B cell (primary cell): ENCODE measurements at regions not wholly inside any gene's neighbourhood (a gene's known extent, or its start where the extent isn't known, plus 50 kb on each side); places are given as distances from the start of the nearest gene placed in this dataset.

Experiments used
- ATAC-seq: fragments of 200-7000 bp; cut with Tn5 transposase; one replicate; pipeline ENCODE4 v1.10.0; 2021; ENCODE audit warnings: low read depth, mild to moderate bottlenecking, moderate number of reproducible peaks, moderate library complexity
- CTCF ChIA-PET: fragments of 350-600 bp; sonication (Branson Sonifier 250); formaldehyde crosslinking; loops from one replicate; lab custom pipeline; 2021; ENCODE audit warnings: antibody characterized with exemption, inconsistent platforms; lab: Charles Lee
- POLR2A ChIA-PET: fragments of 350-600 bp; sonication (Branson Sonifier 250); formaldehyde crosslinking; loops from one replicate; lab custom pipeline; 2021; ENCODE audit warnings: antibody characterized with exemption; lab: Charles Lee
- DNase-seq: peaks from one replicate; pipeline ENCODE4 v3.0.0; 2013
- H2AFZ ChIP-seq: 2 replicates; pipeline ENCODE4 v1.6.1; 2012; ENCODE audit warnings: mild to moderate bottlenecking, low read depth, low read length; ENCODE audit not compliant: insufficient read depth, poor library complexity, severe bottlenecking
- H3K27ac ChIP-seq, 2 donors: 1 replicate in 1 of 2; 2 replicates in 1 of 2; pipeline ENCODE4 v1.5.1; 2012 to 2013; ENCODE audit warnings: low read length in 2 of 2, mild to moderate bottlenecking in 2 of 2, moderate library complexity in 1 of 2
- H3K27me3 ChIP-seq, 4 experiments: fragments of 200-600 bp in 1 of 4; sonication (generic) in 1 of 4; replicated peaks in 1 of 4; 1 replicate in 2 of 4; 2 replicates in 2 of 4; pipeline versions ENCODE4 v1.6.1 to v1.7.0; 2013 to 2016; ENCODE audit warnings: low read length in 3 of 4, mild to moderate bottlenecking in 2 of 4, mixed read lengths in 1 of 4, moderate library complexity in 1 of 4; ENCODE audit not compliant: insufficient read depth in 4 of 4, control insufficient read depth in 3 of 4; ENCODE audit errors: control extremely low read depth in 1 of 4
- H3K36me3 ChIP-seq, 2 experiments: replicated peaks in 1 of 2; 1 replicate in 1 of 2; 2 replicates in 1 of 2; pipeline versions ENCODE4 v1.6.1 to v1.7.1; 2013; ENCODE audit warnings: low read length in 1 of 2; ENCODE audit not compliant: insufficient read depth in 2 of 2, control insufficient read depth in 1 of 2; ENCODE audit errors: control extremely low read depth in 1 of 2, extremely low read depth in 1 of 2
- H3K4me1 ChIP-seq, 2 donors: fragments of 200-600 bp in 1 of 2; sonication (generic) in 1 of 2; 1 replicate in 1 of 2; 2 replicates in 1 of 2; pipeline versions ENCODE4 v1.5.1 to v1.6.1; 2013 to 2017; ENCODE audit warnings: low read length in 2 of 2; ENCODE audit not compliant: control insufficient read depth in 2 of 2, insufficient read depth in 2 of 2
- H3K4me2 ChIP-seq: replicated peaks from 2 replicates; pipeline ENCODE3; 2012; ENCODE audit warnings: mild to moderate bottlenecking, low read depth, low read length; ENCODE audit not compliant: poor library complexity, severe bottlenecking
- H3K4me3 ChIP-seq, 5 experiments: fragments of 200-600 bp in 1 of 5; sonication (generic) in 1 of 5; 1 replicate in 3 of 5; 2 replicates in 2 of 5; pipeline versions ENCODE4 v1.5.1 to v1.7.0; 2011 to 2016; ENCODE audit warnings: low read length in 4 of 5, mild to moderate bottlenecking in 4 of 5, low read depth in 2 of 5, control low read depth in 1 of 5, moderate library complexity in 1 of 5; ENCODE audit not compliant: insufficient read depth in 1 of 5; ENCODE audit errors: control extremely low read depth in 1 of 5, extremely low read depth in 1 of 5
- H3K79me2 ChIP-seq: fragments of 200-600 bp; sonication (generic); one replicate; pipeline ENCODE4 v1.6.0; 2016; ENCODE audit warnings: low read length; ENCODE audit not compliant: control insufficient read depth, insufficient read depth
- H3K9ac ChIP-seq: fragments of 200-600 bp; sonication (generic); 2 replicates; pipeline ENCODE4 v1.6.1; 2017; ENCODE audit warnings: mild to moderate bottlenecking, low read length, moderate library complexity
- H3K9me3 ChIP-seq, 3 donors: one replicate each; pipeline versions ENCODE4 v1.6.1 to v1.7.1; 2013; ENCODE audit warnings: low read length in 2 of 3; ENCODE audit not compliant: control insufficient read depth in 2 of 3, insufficient read depth in 1 of 3; ENCODE audit errors: control extremely low read depth in 1 of 3
- H4K20me1 ChIP-seq: 2 replicates; pipeline ENCODE4 v1.6.0; 2012; ENCODE audit warnings: mild to moderate bottlenecking, low read length; ENCODE audit not compliant: insufficient read depth, control insufficient read depth, poor library complexity, severe bottlenecking
- H3K27ac Mint-ChIP-seq: one replicate; pipeline ENCODE4 v1.8.0; 2021; ENCODE audit warnings: mixed read lengths
- H3K27me3 Mint-ChIP-seq: one replicate; pipeline ENCODE4 v1.8.0; 2021; ENCODE audit warnings: mixed read lengths
- H3K4me1 Mint-ChIP-seq: one replicate; pipeline ENCODE4 v1.8.0; 2021; ENCODE audit warnings: mixed read lengths
- H3K4me3 Mint-ChIP-seq: one replicate; pipeline ENCODE4 v1.8.0; 2021; ENCODE audit warnings: mixed read lengths
- H3K9me3 Mint-ChIP-seq: one replicate; pipeline ENCODE4 v1.8.0; 2022; ENCODE audit warnings: mixed read lengths; ENCODE audit not compliant: insufficient read depth
- EZH2 ChIP-seq: IDR thresholded peaks from 2 replicates; pipeline ENCODE4 v1.6.1; 2012; ENCODE audit warnings: borderline replicate concordance, low read depth, mild to moderate bottlenecking, moderate library complexity, low read length; ENCODE audit not compliant: insufficient read depth, poor library complexity, severe bottlenecking
- WGBS: methylation state at CpG from one replicate; pipeline ENCODE4 v1.1.5; 2013; ENCODE audit warnings: missing lambda C conversion rate; ENCODE audit not compliant: insufficient coverage; 5-methylcytosine and 5-hydroxymethylcytosine counted together
- intact Hi-C: fragments of 100-400 bp; cut with micrococcal nuclease; formaldehyde crosslinking; loops from one replicate; pipeline ENCODE4 v1.10.0; 2022
- TF ChIP-seq, protein P1 (sequence below): fragments of 200-600 bp; IDR thresholded peaks from one replicate; pipeline ENCODE4 v1.8.0; 2022; ENCODE audit warnings: antibody characterized with exemption, mild to moderate bottlenecking

GRCh38 chr13:62333466-62333865, 917.8 kb upstream of the PCDH20 start:
- no CpG with 5 or more reads among the region's 15 CpGs for WGBS
- Mint-ChIP-seq H3K27me3 (no peaks in the 10 kb centered on the region), H3K9me3 (no peaks in the 10 kb centered on the region), H3K4me3 (no peak overlapping the region), H3K27ac (no peak overlapping the region), H3K4me1 (no peaks in the 10 kb centered on the region)
- Histone ChIP-seq H3K9me3 (no peaks in the 10 kb centered on the region), H3K4me3 (no peak overlapping the region), H3K4me2 (no peak overlapping the region), H3K9ac (no peak overlapping the region), H3K4me1 (no peaks in the 10 kb centered on the region), H2AFZ (no peak overlapping the region), H3K79me2 (no peaks in the 10 kb centered on the region), H3K36me3 (no peaks in the 10 kb centered on the region), H4K20me1 (no peaks in the 10 kb centered on the region), H3K27me3 (no peaks in the 10 kb centered on the region), H3K27ac (no peak overlapping the region)
- intact Hi-C loops, result no loop called here
- no peak for ATAC-seq
- ChIA-PET POLR2A (no interaction called here), CTCF (no interaction called here)
- DNase-seq, result no peak
- TF ChIP-seq EZH2, result no peak
- TF ChIP-seq, protein P1, sequence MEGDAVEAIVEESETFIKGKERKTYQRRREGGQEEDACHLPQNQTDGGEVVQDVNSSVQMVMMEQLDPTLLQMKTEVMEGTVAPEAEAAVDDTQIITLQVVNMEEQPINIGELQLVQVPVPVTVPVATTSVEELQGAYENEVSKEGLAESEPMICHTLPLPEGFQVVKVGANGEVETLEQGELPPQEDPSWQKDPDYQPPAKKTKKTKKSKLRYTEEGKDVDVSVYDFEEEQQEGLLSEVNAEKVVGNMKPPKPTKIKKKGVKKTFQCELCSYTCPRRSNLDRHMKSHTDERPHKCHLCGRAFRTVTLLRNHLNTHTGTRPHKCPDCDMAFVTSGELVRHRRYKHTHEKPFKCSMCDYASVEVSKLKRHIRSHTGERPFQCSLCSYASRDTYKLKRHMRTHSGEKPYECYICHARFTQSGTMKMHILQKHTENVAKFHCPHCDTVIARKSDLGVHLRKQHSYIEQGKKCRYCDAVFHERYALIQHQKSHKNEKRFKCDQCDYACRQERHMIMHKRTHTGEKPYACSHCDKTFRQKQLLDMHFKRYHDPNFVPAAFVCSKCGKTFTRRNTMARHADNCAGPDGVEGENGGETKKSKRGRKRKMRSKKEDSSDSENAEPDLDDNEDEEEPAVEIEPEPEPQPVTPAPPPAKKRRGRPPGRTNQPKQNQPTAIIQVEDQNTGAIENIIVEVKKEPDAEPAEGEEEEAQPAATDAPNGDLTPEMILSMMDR, result no peak

- Histone ChIP-seq H3K27ac (no peak overlapping the region), H3K9me3 (peaks cover 0 to 1% (median 0%) of the 10 kb centered on the region in 3 donors), H3K27me3 (no peaks in the 10 kb centered on the region), H3K4me1 (no peaks in the 10 kb centered on the region), H4K20me1 (no peaks in the 10 kb centered on the region), H3K79me2 (no peaks in the 10 kb centered on the region), H3K4me2 (no peak overlapping the region), H3K4me3 (no peak overlapping the region), H3K36me3 (no peaks in the 10 kb centered on the region), H2AFZ (no peak overlapping the region), H3K9ac (no peak overlapping the region)
- intact Hi-C loops, result no loop called here
- no peak for DNase-seq
- WGBS, result no CpG with 5 or more reads among the region's 2 CpGs
- Mint-ChIP-seq H3K4me1 (no peaks in the 10 kb centered on the region), H3K27me3 (no peaks in the 10 kb centered on the region), H3K9me3 (no peaks in the 10 kb centered on the region), H3K27ac (no peak overlapping the region), H3K4me3 (no peak overlapping the region)
- ChIA-PET CTCF (no interaction called here), POLR2A (no interaction called here)
- no peak for TF ChIP-seq EZH2
- TF ChIP-seq, protein P1, result no peak
- ATAC-seq, result no peak
Measured at GRCh38 chr13:62331384-62331783, 915.7 kb upstream of the PCDH20 start.
